ENCODE measurements at regions not wholly inside any gene's neighbourhood (a gene's known extent, or its start where the extent isn't known, plus 50 kb on each side); places are given as distances from the start of the nearest gene placed in this dataset.
"Not testable (repeated sequence)": the region's sequence is repeated elsewhere in the genome, so short reads cannot be mapped to it uniquely, and the experiment has no call there.

- Histone ChIP-seq H3K27me3 (ENCODE audit: insufficient read depth, poor library complexity, severe bottlenecking) (no peaks in the 10 kb centered on the region), H3K27ac (replicated peaks) (no peak overlapping the region), H3K4me3 (replicated peaks; ENCODE audit: insufficient read depth, low read length) (no peak overlapping the region)
- TF ChIP-seq, protein P1, sequence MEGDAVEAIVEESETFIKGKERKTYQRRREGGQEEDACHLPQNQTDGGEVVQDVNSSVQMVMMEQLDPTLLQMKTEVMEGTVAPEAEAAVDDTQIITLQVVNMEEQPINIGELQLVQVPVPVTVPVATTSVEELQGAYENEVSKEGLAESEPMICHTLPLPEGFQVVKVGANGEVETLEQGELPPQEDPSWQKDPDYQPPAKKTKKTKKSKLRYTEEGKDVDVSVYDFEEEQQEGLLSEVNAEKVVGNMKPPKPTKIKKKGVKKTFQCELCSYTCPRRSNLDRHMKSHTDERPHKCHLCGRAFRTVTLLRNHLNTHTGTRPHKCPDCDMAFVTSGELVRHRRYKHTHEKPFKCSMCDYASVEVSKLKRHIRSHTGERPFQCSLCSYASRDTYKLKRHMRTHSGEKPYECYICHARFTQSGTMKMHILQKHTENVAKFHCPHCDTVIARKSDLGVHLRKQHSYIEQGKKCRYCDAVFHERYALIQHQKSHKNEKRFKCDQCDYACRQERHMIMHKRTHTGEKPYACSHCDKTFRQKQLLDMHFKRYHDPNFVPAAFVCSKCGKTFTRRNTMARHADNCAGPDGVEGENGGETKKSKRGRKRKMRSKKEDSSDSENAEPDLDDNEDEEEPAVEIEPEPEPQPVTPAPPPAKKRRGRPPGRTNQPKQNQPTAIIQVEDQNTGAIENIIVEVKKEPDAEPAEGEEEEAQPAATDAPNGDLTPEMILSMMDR (IDR thresholded peaks at IDR 0.05; ENCODE audit: insufficient read depth, low read length): peak; percentile 21
- TF ChIP-seq SPI1 (IDR thresholded peaks at IDR 0.05; ENCODE audit: borderline replicate concordance, low read depth): no peak
- no peak for TF ChIP-seq POLR2AphosphoS5 (IDR thresholded peaks at IDR 0.05; ENCODE audit: low read depth)
- TF ChIP-seq REST (IDR thresholded peaks at IDR 0.05; ENCODE audit: insufficient replicate concordance, low read depth): no peak
- TF ChIP-seq GABPA (IDR thresholded peaks at IDR 0.05; ENCODE audit: low read depth): no peak
- DNase-seq (ENCODE audit: low read depth in 1 of 2, low spot score in 1 of 2): peak; percentile 50 to 73
These were observed 61.1 kb upstream of the VAMP7 start for GRCh38 chrX:155819966-155820491.

DNA sequence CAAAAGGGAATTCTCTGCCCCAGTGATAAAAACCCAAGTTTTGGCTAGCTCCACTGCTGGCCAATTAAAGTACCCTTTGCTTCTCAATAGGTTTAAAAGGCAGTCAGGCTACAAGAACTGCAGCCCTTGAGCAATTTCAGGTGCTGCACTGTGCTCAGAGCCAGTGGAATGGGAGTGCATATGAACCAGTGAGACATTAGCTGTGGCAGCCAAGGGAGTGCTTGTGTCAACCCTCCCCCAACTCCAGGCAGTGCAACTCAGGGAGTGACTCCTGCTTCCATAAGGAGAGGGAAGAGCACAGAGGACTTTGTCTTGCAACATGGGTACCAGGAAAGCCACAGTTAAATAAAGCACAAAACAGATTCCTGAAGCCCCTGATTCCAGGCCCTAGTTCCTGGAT, 61.6 kb upstream of the VAMP7 start:
- H3K27me3 ChIP-seq (ENCODE audit: insufficient read depth, poor library complexity, severe bottlenecking): no peaks in the 10 kb centered on the region
- DNase-seq (ENCODE audit: low read depth in 1 of 2, low spot score in 1 of 2): no peak
- TF ChIP-seq SPI1 (IDR thresholded peaks at IDR 0.05; ENCODE audit: borderline replicate concordance, low read depth): no peak
- TF ChIP-seq GABPA (IDR thresholded peaks at IDR 0.05; ENCODE audit: low read depth): no peak
- no peak for TF ChIP-seq REST (IDR thresholded peaks at IDR 0.05; ENCODE audit: insufficient replicate concordance, low read depth)
- TF ChIP-seq POLR2AphosphoS5 (IDR thresholded peaks at IDR 0.05; ENCODE audit: low read depth): no peak
- TF ChIP-seq, protein P1 (IDR thresholded peaks at IDR 0.05; ENCODE audit: insufficient read depth, low read length): no peak

DNA sequence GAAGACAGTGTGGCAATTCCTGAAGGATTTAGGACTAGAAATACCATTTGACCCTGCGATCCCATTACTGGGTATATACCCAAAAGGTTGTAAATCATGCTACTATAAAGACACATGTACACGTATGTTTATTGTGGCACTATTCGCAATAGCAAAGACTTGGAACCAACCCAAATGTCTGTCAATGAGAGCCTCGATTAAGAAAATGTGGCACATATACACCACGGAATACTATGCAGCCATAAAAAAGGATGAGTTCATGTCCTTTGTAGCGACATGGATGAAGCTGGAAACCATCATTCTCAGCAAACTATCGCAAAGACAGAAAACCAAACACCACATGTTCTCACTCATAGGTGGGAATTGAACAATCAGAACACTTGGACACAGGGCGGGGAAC, 66.8 kb upstream of the VAMP7 start:
- H3K27ac ChIP-seq (replicated peaks); DNase-seq (ENCODE audit: low read depth in 1 of 2, low spot score in 1 of 2); H3K4me3 ChIP-seq (replicated peaks; ENCODE audit: insufficient read depth, low read length); H3K27me3 ChIP-seq (ENCODE audit: insufficient read depth, poor library complexity, severe bottlenecking): not testable (repeated sequence)

More for the DNA sequence above, 61.6 kb upstream of the VAMP7 start:
- Histone ChIP-seq H3K27ac (replicated peaks) (no peak overlapping the region), H3K4me3 (replicated peaks; ENCODE audit: insufficient read depth, low read length) (no peak overlapping the region)

GRCh38 chrX:155779831-155780230, 101.3 kb upstream of the VAMP7 start:
- Histone ChIP-seq H3K27ac (replicated peaks) (no peak overlapping the region), H3K27me3 (ENCODE audit: insufficient read depth, poor library complexity, severe bottlenecking) (no peaks in the 10 kb centered on the region), H3K4me3 (replicated peaks; ENCODE audit: insufficient read depth, low read length) (no peak overlapping the region)
- no peak for TF ChIP-seq SPI1 (IDR thresholded peaks at IDR 0.05; ENCODE audit: borderline replicate concordance, low read depth)
- TF ChIP-seq, protein P1 (IDR thresholded peaks at IDR 0.05; ENCODE audit: insufficient read depth, low read length): no peak
- TF ChIP-seq REST (IDR thresholded peaks at IDR 0.05; ENCODE audit: insufficient replicate concordance, low read depth): no peak
- TF ChIP-seq POLR2AphosphoS5 (IDR thresholded peaks at IDR 0.05; ENCODE audit: low read depth): no peak
- no peak for TF ChIP-seq GABPA (IDR thresholded peaks at IDR 0.05; ENCODE audit: low read depth)
- DNase-seq (ENCODE audit: low read depth in 1 of 2, low spot score in 1 of 2): no peak
